WERI-Rb-1 (cell line): ENCODE measurements at regions not wholly inside any gene's neighbourhood (a gene's known extent, or its start where the extent isn't known, plus 50 kb on each side); places are given as distances from the start of the nearest gene placed in this dataset.

Experiments
- DNase-seq: peaks from one replicate; pipeline ENCODE4 v3.0.0-alpha.2; 2020
- H3K27ac ChIP-seq: fragments of 250-450 bp; sonication (Bioruptor Pico); 2 replicates; pipeline ENCODE4 v1.5.1; 2020; ENCODE audit warnings: mild to moderate bottlenecking, moderate library complexity
- H3K27me3 ChIP-seq: fragments of 250-450 bp; sonication (Bioruptor Pico); 2 replicates; pipeline ENCODE4 v1.5.1; 2021; ENCODE audit warnings: mild to moderate bottlenecking, low read depth, moderate library complexity; ENCODE audit not compliant: insufficient read depth, severe bottlenecking
- H3K36me3 ChIP-seq: fragments of 250-450 bp; sonication (Bioruptor Pico); 2 replicates; pipeline ENCODE4 v1.5.1; 2020; ENCODE audit warnings: mild to moderate bottlenecking, moderate library complexity
- H3K4me3 ChIP-seq: 2 replicates; pipeline ENCODE4 v1.5.1; 2011; ENCODE audit warnings: low read depth, mild to moderate bottlenecking, control low read depth, low read length
- H3K9me3 ChIP-seq: fragments of 250-450 bp; sonication (Bioruptor Pico); 2 replicates; pipeline ENCODE4 v1.5.1; 2021; ENCODE audit warnings: mild to moderate bottlenecking, moderate library complexity; ENCODE audit not compliant: severe bottlenecking
- TF ChIP-seq, protein P1 (sequence below): IDR thresholded peaks from 2 replicates; pipeline ENCODE4 v1.5.1; 2011; ENCODE audit warnings: low read depth, mild to moderate bottlenecking, control low read depth, inconsistent platforms, low read length

DNA sequence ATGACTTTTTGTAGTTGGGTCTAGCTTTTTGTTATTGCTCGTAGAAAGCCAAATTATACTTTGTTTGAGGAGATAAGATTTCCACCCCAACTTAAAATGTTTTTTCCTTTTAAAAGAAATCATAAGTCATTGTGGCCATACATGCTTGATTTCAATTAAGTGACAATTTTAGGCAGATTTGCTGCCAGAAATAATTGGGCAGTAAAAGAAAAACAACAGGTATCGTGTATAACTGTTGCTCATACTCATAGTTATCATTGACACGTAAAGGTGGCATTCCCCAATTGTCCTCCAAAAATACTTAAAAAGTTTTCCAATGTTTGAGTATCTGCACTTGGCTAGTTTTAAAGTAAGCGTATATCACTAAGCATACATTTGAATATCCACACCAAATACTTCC, 313.0 kb downstream of the TEX29 start:
- TF ChIP-seq, protein P1, sequence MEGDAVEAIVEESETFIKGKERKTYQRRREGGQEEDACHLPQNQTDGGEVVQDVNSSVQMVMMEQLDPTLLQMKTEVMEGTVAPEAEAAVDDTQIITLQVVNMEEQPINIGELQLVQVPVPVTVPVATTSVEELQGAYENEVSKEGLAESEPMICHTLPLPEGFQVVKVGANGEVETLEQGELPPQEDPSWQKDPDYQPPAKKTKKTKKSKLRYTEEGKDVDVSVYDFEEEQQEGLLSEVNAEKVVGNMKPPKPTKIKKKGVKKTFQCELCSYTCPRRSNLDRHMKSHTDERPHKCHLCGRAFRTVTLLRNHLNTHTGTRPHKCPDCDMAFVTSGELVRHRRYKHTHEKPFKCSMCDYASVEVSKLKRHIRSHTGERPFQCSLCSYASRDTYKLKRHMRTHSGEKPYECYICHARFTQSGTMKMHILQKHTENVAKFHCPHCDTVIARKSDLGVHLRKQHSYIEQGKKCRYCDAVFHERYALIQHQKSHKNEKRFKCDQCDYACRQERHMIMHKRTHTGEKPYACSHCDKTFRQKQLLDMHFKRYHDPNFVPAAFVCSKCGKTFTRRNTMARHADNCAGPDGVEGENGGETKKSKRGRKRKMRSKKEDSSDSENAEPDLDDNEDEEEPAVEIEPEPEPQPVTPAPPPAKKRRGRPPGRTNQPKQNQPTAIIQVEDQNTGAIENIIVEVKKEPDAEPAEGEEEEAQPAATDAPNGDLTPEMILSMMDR: no peak
- H3K27me3 ChIP-seq: peaks cover 91% of the 10 kb centered on the region
- H3K4me3 ChIP-seq: no peak overlapping the region

DNA sequence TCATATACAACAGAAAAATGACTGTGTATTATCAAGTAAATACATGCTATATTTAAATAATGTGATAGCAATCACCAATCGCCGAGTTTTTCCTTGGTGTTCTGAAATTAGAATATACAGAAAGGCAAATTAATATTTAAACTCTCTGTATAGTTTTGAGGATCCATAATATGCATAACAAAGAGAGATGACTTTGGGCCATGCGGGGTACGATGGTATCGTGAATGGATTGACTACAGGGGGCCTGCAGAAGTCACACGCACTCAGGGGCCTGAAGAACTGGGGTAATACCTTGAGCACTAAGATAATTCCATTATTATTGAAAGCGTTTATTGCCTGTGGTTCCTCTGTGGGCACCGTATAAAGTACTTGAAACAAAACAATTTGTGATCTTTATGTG, 314.0 kb downstream of the TEX29 start:
- Histone ChIP-seq H3K27ac (no peak overlapping the region), H3K4me3 (no peak overlapping the region), H3K36me3 (no peaks in the 10 kb centered on the region), H3K9me3 (no peaks in the 10 kb centered on the region), H3K27me3 (peaks cover 91% of the 10 kb centered on the region)
- TF ChIP-seq, protein P1: no peak
- DNase-seq: no peak

More for the DNA sequence above, 313.0 kb downstream of the TEX29 start:
- no peak for DNase-seq
- no peak overlapping the region for H3K27ac ChIP-seq
- H3K36me3 ChIP-seq: no peaks in the 10 kb centered on the region
- no peaks in the 10 kb centered on the region for H3K9me3 ChIP-seq

DNA sequence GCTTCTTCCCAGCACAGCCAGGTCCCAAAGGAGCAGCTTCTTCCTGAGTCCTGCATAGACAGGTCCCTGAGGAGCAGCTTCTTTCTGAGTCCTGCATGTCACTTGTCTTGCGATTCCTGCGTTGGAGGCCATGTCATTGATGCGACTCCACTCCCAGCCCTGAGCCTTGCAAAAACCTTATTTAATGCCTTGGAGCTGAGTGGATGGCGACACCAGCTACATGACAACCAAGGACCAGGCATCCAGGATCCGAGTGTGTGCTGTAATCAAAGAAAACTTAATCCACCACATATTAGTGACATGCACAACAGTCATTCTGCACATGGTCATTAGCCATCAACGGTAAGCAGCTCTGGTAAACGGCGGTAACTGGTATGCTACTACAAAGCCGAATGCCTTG, 315.8 kb downstream of the TEX29 start:
- peaks cover 93% of the 10 kb centered on the region for H3K27me3 ChIP-seq
- H3K9me3 ChIP-seq: no peaks in the 10 kb centered on the region
- DNase-seq: no peak
- TF ChIP-seq, protein P1: no peak
- H3K36me3 ChIP-seq: no peaks in the 10 kb centered on the region
- no peak overlapping the region for H3K27ac ChIP-seq
- H3K4me3 ChIP-seq: no peak overlapping the region

DNA sequence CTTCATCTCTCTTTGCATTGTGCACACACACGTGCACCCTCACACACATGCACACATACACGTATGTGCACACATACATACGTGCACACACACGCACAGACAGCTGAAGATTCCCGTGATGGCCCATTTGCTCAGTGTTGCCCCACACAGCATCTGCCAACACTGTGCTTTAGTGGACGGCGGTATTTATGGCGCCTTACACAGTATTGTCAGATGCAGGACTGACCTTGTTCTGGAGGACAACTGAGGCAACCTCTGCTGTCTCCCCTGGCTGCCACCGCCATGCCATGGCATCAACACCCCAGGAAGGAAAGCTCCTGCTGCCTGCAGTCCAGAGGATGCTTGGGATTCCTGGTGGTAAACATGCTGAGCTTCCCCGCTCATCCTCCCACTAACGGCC, 316.4 kb downstream of the TEX29 start:
- no peak for DNase-seq
- TF ChIP-seq, protein P1: no peak
- Histone ChIP-seq H3K4me3 (no peak overlapping the region), H3K27me3 (peaks cover 97% of the 10 kb centered on the region), H3K27ac (no peak overlapping the region), H3K36me3 (no peaks in the 10 kb centered on the region), H3K9me3 (no peaks in the 10 kb centered on the region)

DNA sequence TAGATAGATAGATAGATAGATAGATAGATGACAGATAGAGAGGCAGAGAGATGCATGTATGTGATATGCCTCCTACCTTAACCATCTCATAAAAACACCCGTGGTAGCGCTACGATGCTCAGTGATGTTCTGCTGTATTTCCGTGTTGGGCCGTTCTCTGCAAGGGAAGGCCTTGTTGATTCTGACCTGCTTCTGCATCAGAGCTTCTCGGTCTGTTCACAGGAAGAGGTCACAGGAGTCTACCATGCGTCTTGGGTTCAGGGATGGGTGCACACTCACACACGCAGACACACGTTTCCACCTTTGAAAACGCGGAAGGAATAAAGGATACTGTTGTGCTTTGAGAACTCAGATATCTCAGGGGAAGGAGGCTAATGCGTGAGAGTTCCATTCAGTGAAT, 316.9 kb downstream of the TEX29 start:
- TF ChIP-seq, protein P1: no peak
- no peak overlapping the region for H3K4me3 ChIP-seq
- no peak overlapping the region for H3K27ac ChIP-seq
- no peak for DNase-seq
- peaks cover 97% of the 10 kb centered on the region for H3K27me3 ChIP-seq
- no peaks in the 10 kb centered on the region for H3K9me3 ChIP-seq
- no peaks in the 10 kb centered on the region for H3K36me3 ChIP-seq

DNA sequence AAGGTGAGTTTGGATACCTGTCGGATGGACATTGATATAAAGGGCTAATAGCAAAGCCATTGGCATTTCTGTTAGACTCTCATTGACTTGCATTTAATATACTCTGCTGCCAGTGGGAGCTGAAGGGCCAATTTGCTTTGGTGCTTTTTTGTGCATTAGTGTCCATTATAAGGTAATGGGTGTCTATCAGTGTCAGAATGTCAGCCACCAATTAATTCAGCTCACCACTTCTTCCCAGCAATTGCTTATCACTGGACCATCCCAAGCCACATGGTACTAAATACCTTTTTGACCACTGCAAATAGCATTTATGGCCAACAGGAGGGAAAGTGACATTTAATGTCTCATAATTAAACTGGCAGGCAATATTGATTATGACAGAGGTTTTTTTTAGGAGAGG, 317.8 kb downstream of the TEX29 start:
- H3K9me3 ChIP-seq: no peaks in the 10 kb centered on the region
- H3K27me3 ChIP-seq: peaks cover 97% of the 10 kb centered on the region
- no peak overlapping the region for H3K27ac ChIP-seq
- no peak for DNase-seq
- TF ChIP-seq, protein P1: no peak
- no peaks in the 10 kb centered on the region for H3K36me3 ChIP-seq
- no peak overlapping the region for H3K4me3 ChIP-seq
